IPS-NIHi7 (cell line): ENCODE measurements at regions not wholly inside any gene's neighbourhood (a gene's known extent, or its start where the extent isn't known, plus 50 kb on each side); places are given as distances from the start of the nearest gene placed in this dataset.

Experiments
- DNase-seq: peaks from one replicate; pipeline ENCODE4 v3.0.0; 2012; ENCODE audit warnings: mixed read lengths; ENCODE audit errors: extremely low spot score

DNA sequence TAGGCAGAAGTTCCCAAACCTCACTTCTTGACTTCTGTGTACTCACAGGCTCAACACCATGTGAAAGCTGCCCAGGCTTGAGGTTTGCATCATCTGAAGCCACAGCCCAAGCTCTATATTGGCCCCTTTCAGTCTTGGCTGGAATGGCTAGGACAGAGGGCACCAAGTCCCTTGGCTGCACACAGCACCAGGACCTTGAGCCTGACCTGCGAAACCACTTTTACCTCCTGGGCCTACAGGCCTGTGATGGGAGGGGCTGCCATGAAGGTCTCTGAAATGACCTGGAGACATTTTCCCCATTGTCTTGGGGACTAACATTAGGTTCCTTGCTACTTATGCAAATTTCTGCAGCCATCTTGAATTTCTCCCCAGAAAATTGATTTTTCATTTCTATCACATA, 288.3 kb upstream of the ZC3H12C start:
- no peak for DNase-seq

DNA sequence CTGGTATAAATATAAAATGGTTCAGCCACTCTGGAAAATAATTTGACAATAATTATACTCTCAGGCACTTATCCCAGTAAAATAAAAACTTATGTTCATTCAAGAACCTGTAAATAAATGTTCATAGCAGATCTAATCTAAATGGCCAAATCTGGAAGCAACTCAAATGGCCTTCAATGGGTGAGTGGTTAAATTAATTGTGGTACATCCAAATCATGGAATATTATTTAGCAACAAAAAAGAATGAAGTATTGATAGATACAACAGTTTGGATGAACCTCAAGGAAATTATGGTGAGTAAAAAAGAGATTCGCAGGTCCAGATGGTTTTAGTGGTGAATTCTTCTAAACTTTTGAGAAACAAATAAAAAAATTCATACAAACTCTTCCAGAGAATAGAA, 287.0 kb upstream of the ZC3H12C start:
- no peak for DNase-seq

DNA sequence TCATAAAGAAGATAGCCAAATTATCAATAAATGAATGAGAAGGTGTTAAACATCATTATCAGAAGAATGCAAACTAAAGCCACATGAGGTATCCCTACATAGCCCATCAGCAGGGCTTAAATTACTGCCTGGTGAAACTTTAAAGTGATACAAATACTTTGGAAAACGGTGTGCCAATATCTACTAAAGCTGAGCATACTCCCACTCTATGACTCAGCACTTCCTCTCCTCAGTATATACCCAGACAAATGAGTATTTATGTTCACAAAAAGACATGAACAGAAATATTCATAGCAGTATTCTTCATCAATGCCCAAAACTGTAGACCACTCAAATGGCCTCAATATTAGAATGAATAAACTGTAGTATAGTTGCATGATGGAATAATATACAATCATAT, 284.6 kb upstream of the ZC3H12C start:
- no peak for DNase-seq

DNA sequence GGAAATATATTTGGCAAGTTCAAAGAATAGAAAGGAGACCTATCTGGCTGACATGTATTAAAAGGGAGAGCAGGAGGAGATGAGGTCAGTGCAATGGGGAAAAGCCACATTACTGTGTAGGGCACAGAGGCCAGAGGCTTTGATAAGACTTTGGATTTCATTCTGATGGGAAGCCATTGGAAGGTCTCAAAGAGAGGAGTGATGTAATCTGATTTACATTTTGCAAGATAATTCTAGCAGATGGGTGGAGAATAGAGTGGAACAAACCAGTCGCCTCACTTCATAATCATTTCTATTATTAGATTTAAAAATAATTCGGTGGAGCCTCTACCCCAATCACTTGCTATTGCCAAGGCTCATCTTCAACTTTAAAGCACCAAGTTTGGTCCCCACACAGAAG, 278.4 kb upstream of the ZC3H12C start:
- no peak for DNase-seq

DNA sequence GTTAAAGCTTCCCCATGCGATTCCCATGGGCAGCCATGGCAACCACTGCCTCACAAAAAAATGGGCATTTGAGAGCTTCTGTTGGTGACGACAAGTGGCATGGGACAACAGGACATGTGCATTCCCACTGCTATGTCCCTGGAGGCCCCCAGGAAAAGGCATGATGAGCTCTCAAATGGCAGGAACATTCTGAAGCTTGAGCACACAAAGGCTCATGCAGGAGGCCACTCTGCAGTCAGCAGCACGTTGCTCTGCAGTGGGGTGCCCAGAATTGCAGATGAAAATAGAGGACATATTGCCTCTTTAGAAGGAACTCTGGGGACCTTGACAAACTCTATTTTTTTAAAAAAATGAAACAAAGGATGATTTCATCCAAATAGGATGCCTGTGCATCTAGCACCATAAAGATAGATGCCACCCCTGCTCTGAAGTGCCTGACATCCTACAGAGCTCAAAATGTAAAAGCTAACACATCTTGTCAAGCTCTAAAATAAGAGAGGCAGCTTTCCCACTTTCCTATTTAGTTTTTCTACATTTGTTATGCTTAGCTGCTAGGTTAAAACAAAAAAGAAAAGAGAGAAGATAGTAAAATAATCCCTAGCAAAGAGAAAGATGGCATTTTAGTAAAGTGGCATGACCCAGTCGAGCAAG, 277.6 kb upstream of the ZC3H12C start:
- no peak for DNase-seq

DNA sequence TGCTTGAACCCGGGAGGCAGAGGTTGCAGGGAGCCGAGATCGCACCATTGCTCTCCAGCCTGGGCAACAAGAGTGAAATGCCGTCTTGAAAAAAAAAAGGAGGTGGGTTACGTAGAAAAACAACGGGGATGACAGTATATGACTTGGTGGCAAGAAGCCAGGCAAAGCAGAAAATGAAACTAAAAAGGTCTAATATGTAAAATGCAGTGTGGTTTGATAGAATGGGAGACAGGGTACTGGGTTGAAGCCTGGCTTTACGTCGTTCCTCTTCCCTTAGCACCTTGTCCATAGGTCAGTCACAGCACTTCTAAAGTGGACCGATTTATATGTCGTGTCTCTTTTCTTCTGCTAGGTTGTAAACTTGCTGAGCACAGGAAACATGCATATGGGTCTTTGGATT, 274.9 kb upstream of the ZC3H12C start:
- DNase-seq: no peak

DNA sequence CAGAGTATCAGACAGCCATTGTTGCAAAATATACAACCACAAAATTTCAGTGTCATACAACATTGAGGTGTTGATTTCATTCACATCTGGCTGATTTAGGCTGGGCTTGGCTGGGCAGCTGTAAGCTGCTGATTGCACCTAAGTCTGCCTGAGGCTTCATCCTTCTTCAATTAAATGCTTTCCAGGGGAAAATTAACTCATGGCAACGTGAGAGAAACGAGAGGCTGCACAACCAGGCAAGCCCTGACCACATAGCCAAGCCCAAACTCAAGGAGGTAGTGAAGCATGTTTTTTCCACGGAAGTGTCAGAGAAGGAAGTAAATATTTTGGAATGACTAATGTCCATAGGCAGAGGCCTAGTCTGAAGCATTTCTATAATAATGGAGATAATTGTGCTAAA, 273.8 kb upstream of the ZC3H12C start:
- no peak for DNase-seq

DNA sequence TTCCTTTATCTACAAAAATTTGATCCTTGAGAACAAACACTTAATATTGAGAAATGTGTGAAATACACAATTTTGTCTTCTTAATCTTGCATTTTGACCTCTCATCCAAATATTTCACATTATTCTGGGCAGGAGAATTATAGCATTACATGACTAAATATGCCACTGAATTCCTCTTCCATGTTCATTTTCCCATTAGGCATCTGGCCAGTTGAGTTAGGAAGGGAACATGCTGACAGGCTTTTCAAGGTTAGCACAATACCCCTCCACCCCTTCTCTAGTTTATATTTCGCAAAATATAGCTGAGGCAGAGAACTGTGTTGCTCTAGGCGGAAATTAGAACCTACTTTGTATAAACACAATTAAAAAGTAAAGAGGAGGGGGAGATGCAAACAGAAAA, 271.7 kb upstream of the ZC3H12C start:
- no peak for DNase-seq

DNA sequence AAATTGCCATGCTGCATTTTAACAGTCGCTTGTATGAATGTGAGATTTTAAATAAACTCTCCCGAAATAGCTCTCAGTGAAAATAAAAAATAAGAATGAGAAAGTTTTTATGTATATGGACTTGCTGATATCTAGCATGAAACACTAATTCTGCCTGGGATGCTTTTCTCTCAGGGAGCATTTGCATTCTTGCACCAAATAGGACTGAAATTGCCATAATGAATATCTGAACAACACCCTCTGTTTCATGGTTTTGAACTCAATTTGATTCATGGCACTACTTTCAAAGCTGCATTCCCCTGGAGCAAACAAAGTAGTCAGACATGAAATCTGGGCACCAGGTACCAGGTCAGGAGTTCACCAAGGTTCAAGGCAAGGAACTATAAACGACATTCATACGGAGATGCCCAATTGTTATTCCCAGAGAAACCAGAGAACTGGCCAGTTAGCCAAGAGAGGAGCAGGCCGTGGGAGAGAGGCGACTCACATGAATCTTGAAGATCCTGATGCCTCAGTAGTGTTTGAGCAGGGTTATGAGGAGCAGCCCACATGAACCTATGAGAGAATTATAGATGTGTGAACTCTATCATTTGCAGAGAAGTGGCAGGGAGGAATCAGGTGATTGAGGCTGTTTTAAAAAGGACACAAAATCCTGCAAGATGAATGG, 270.6 kb upstream of the ZC3H12C start:
- DNase-seq: no peak

DNA sequence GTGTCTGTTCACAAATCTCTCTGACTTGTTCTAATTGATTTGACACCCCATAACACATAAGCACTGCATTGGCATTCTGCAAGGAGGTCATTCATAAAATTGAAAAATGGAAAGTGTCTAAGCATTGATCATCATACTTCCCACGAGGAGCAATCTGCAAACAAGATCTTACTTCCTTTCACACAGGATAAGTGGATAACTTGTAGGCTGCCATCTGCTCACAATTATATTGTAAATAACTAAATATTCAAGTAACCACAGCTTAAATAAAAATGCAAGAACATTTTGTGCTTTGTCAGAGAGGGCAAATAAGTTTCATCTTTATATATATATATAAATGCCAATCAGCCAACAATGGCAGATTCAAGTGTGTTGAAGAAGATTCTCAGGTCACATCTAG, 264.8 kb upstream of the ZC3H12C start:
- DNase-seq: no peak

DNA sequence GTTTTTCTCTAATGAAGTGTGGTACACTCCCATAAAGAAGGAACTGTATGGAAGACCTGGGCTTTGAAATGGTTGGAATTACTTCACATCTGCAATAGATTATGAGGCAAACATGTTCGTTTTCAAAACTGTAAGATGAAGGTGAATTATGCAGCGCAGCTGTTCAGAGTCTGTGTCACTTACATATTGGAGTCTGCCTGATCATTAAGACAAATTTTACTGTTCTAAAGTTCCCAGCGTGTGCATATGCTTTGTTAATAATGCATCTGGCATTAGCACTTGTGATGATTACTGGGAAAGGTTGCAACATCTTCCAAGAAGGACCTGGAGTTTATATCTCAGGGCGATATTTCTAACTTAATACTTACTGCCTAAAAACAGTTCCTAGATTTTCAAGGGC, 255.2 kb upstream of the ZC3H12C start:
- DNase-seq: no peak

DNA sequence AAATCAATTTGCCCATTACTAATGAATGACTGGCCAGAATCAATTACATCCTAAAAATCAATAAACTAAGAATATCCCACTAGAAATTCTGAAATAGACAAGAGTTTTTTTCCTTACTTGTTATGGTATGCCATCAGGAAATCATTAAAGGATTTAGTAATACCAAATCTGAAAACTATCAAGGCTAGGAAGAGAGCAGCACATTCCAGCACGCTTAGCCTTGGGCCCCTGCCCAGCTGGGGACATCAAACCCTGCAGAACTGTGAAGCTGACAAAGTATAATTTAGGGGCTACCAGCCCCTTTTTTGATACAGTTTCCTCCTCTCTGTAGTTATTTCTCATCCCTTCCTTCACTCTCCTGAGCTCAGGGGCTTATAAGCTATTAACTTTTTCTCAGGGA, 247.8 kb upstream of the ZC3H12C start:
- no peak for DNase-seq

DNA sequence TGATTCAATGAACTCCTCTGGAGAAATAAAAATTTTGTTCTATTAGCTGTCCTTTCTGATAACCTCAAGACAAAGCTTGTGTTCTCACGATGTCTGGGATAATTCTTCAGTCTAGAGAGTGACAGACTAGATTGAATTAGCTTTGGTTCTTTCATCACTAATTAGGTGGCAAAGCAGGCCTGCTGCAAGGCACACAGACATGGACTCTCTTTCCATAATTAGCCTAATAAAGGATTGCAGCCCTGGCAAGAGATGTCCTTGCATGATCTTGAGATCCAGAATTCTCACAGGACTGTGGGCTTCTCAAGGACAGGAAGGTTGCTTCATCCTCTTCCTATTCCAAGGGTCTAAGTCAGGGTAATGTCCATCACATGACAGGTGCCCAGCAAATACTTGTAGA, 245.6 kb upstream of the ZC3H12C start:
- no peak for DNase-seq

DNA sequence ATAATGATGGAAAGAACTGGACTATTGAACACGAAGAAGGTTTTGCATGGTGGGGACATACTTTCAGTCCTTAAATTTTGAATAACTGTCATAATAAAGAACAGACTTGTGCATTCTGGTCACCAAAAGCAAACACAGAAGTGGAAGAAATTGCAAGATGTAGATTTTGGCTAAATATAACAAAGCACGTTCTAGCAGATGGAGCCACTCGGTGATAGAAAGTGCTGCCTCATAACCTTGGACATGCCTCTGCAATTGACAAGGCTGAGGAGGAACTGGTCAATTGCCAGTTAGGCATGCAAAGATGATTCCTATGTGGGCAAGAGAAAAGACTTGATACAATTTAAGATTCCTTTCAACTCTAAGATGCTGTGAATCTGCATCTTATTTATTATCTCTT, 244.1 kb upstream of the ZC3H12C start:
- DNase-seq: no peak

DNA sequence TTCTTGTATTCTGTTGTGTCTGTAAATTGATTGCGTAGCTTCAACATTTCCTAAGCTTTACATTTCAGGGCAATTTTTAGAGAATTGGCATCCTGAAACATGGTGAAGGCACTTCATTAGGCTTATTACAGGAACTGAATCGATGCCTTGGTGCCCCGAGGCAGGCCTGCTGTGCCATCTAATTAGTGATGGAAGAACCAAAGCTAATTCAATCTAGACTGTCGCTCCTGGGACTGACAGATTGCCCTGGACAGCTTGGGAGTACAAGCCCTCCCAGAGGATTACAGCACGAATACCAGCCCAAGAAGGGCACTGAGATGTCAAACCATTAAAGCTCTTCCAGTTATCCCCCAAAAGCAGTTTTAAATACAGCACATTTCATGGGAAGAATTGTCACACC, 243.2 kb upstream of the ZC3H12C start:
- DNase-seq: no peak

DNA sequence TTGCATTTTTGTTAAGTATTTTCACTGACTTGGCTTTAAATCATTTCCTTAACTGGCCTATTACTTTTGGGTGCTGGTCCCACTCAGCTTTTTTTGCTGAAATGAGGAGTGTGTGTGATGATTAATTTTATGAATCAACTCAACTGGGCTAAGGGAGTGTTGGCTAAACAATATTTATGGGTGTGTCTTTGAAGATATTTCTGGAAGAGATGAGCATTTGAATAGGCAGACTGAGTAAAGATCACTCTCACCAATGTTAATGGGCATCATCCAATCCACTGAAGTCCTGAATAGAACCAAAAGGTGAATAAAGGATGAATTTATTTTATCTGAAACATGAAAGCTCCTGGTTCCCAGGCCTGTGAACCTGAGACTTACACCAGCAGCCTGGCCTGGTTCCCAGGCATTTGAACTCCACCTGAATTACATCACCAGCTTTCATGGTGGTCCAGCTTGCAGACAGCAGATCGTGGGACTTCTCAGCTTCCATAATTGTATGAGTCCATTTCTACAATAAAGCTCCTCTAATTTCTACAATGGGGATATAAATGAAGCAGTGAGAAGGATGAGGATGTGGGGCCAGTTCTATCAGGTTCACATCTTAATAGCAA, 241.3 kb upstream of the ZC3H12C start:
- no peak for DNase-seq

DNA sequence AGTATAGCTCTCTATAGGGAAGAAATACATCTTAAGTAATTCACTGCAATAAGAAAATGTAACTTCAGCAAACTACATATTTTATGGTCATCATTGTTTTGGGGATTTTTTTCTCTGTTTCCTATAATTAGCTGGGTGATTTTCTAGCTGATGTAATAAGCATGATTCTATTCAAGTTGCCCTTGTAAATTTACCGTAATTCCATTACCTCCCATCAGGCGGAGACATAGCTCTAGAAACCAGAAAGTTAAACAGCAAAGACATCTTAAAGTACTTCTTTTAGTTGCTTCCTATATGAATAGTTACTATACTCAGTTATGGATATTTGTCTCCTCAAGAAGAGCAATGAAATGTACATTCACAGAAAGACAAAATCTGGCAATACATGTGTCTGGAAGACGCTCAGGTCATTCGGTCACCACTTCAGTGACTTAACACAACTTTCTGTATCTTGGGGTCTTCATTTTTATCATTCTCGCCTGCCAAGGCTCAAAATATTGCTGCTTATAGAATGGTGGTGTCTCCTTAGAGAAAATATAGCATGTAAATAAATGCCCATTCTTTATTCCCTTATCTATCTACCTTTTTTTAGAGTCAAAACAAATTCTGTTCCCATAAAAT, 239.9 kb upstream of the ZC3H12C start:
- DNase-seq: no peak

DNA sequence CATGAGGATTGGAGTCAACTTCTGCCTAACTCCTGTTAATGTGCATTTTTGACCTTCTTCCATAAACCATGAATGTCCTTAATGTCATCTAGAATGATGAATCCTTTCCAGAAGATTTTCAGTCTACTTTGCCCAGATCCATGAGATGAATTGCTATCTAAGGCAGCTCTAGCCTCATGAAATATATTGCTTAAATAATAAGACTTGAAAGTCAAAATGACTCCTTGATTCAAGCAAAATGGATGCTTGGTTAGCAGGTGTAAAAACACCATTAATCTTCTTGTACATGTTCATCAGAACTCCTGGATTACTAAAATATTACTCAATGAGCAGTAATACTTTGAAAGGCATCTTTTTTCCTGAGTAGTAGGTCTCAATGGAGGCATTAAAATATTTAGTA, 238.5 kb upstream of the ZC3H12C start:
- DNase-seq: no peak

DNA sequence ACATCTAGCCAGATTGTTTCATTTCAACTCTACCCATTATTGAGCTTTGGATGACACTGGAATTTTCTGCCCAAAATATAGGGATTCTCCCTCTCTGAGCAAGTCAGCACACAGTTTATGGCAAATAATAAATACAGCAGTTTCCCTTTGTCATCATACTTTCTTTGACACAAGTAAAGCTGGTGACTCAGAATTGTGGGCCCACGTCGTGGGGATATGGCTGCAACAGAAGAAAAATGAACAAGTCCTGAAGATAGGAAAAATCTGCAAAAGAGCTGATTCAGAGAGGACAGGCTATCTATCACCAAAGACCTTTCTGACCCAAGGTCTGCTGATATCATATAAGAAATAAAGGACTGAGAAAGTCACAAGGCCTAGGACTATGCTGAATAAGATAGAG, 236.3 kb upstream of the ZC3H12C start:
- no peak for DNase-seq

DNA sequence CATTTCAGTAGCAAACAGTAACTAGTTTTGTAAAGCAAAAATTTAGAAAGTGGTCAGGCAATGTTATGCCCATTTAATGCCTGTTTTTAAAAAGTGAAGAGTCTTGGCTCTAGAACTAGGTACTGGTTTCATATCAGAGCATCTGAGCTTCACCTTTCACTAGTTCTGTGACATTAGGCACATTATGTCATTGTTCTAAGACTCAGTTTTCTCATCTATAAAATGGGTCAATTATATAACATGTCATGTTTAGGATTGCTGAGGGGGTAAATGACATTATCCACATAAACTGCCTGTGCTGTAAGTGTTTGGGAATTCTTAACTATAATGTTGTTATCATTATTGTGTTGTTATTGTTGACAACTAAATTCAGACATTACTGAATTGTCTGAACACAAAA, 235.6 kb upstream of the ZC3H12C start:
- no peak for DNase-seq

DNA sequence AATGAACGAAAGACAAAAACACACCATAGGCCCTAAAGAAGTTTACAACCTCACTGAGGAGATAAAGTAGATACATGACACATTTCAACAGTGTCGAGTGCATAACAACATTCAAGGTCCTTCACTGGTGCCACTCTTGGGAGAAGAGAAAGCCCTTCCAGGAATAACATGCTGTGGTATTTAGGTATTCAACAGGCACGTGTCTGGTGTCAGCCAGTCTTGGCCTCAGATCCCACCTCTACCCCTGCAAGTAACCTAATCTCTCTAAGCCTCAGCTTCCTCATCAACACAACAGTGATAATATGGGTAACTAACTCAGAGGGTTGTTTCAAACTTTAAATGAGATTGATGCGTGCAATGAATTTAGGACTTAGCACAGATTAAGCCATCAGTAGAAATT, 235.0 kb upstream of the ZC3H12C start:
- no peak for DNase-seq

DNA sequence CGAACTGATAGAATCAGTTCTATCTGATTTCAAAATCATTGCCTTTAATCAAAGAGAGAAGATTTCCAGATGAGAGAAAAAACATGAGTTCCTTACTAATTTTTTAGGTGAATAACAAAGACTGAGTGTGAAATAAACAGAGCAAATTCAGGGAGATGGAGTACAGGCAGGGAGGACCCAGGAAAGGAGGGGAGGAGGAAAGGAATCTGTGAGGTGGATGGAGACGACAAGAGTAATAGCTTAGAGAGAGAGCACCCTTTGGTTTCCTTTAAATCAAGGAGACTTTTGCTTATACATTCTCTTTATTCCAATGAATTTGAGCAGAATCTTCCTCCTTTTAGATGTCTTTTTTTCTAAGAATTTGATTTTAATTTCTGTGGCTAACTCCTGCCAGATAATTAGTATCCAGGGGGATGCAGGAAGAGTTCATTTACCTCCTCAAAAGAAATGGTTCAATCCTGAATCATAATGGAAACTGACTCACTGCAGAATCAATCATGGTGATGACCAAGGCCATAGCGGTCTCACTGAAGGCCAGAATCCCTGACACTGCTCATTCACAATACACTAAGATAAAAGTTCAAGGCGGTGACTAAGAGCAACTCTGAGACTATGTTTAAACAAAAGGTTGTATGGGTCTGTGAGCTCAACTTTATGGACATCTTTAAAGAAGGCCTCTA, 234.0 kb upstream of the ZC3H12C start:
- DNase-seq: no peak

DNA sequence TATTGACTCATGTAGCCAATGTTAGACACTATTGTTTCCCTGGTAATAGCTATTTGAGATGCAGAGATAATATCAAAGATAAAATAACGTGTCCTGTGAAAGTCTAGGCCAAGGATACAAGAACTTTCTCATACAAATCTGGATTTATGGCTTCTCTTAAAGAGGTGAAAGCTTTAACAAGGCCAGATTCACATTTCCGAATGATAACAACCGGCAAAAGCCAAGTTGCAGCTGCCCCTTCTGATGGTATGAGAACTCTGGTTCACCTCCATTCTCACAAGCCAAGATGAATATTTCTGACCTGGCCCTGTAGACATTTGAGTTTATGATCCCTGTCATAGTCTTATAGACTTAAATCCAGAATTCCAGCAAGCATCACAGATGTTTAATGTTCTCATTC, 230.4 kb upstream of the ZC3H12C start:
- no peak for DNase-seq
